ENCODE measurements at regions not wholly inside any gene's neighbourhood (a gene's known extent, or its start where the extent isn't known, plus 50 kb on each side); places are given as distances from the start of the nearest gene placed in this dataset.

DNA sequence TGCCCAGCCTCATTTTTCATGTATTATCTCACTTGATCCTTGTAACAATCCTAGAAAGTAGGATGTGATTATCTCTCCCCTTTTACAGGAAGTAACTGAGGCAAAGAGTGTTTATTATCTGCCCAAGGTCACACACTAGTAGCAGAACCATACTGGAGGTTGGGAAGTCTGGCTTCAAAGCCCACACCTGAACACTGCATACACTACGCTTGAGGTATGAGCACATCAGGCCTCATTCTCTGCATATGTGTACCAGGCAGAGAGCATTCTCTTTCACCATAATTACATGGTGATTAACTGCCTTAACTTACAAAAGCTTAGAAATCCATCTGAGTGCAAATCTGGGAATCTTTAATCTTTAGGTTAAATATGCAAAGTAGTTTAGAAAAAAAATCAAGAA lies 361.8 kb downstream of the MFSD1 start:
- TF ChIP-seq, protein P1, sequence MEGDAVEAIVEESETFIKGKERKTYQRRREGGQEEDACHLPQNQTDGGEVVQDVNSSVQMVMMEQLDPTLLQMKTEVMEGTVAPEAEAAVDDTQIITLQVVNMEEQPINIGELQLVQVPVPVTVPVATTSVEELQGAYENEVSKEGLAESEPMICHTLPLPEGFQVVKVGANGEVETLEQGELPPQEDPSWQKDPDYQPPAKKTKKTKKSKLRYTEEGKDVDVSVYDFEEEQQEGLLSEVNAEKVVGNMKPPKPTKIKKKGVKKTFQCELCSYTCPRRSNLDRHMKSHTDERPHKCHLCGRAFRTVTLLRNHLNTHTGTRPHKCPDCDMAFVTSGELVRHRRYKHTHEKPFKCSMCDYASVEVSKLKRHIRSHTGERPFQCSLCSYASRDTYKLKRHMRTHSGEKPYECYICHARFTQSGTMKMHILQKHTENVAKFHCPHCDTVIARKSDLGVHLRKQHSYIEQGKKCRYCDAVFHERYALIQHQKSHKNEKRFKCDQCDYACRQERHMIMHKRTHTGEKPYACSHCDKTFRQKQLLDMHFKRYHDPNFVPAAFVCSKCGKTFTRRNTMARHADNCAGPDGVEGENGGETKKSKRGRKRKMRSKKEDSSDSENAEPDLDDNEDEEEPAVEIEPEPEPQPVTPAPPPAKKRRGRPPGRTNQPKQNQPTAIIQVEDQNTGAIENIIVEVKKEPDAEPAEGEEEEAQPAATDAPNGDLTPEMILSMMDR (IDR thresholded peaks at IDR 0.05; ENCODE audit: insufficient read depth, low read length, missing control alignments) = no peak
- POLR2A ChIA-PET = no interaction called here
- CTCF ChIA-PET = interaction anchor here (0.7 to 0.9 kb wide), 2 partner anchors 10 to 13 kb away, joined by 3 read pairs; no protein-coding TSS in a partner anchor
- DNase-seq (ENCODE audit: low read depth, low spot score) = no peak
- H3K4me3 ChIP-seq (ENCODE audit: low read depth, low read length) = no peak overlapping the region

DNA sequence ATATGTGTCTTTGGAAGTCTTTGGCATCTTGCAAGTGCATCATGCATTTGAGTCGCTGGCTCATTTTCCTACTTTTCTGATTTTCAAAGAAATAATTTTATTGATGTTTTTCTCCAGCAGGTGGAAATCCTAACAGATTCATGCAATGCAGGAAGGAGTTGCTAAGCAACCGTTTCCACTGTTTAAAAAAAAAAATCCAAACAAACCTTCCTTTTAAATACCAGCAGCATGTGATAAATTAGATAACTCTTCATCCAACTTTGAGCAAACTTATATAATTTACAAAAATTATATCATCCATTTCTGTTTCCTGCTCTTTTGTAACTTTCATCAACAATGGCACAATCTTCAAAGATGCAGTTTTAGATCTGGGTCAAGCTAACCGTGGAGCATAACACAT lies 364.1 kb downstream of the MFSD1 start:
- CTCF ChIA-PET = interaction anchor here (1.9 kb wide), 1 partner anchor 8 kb away, joined by 5 read pairs; no protein-coding TSS in a partner anchor
- H3K4me3 ChIP-seq (ENCODE audit: low read depth, low read length) = no peak overlapping the region
- DNase-seq (ENCODE audit: low read depth, low spot score) = no peak
- POLR2A ChIA-PET = no interaction called here
- TF ChIP-seq, protein P1 (IDR thresholded peaks at IDR 0.05; ENCODE audit: insufficient read depth, low read length, missing control alignments) = no peak

DNA sequence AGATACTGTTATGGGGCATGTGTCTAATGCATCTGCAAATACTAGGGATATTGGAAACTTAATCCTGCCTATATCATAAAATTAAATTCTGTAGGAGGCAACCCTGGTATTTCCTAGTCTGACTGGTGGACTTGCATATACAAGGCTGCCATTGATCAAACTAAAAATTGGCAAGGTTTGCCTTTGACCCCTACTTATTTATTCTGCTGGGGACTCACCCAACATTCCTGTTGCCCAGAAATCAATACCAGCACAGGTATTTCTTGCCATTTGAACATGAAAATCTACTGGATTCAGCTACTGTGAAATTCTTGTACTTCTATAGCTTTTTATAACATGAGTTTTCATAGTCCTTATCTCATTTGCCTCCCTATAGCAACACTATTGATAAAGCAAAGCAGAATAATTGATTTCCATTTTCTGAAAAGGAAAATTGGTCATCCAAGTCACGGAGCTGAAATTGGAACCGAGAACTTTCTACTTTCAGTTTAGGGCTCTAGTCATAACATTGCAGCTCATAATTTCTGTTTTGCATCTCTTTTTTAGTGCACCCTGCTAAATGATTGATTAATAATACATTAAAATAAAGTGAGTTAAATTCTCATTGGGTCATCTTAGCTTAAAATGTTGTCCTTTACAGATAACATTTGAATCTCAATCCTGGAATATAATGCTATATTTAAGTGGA lies 365.2 kb downstream of the MFSD1 start:
- DNase-seq (ENCODE audit: low read depth, low spot score) = no peak
- TF ChIP-seq, protein P1 (IDR thresholded peaks at IDR 0.05; ENCODE audit: insufficient read depth, low read length, missing control alignments) = no peak
- no peak overlapping the region for H3K4me3 ChIP-seq (ENCODE audit: low read depth, low read length)
- ChIA-PET CTCF (interaction anchor here (1.9 kb wide), 1 partner anchor 9 kb away, joined by 5 read pairs; no protein-coding TSS in a partner anchor), POLR2A (no interaction called here)

DNA sequence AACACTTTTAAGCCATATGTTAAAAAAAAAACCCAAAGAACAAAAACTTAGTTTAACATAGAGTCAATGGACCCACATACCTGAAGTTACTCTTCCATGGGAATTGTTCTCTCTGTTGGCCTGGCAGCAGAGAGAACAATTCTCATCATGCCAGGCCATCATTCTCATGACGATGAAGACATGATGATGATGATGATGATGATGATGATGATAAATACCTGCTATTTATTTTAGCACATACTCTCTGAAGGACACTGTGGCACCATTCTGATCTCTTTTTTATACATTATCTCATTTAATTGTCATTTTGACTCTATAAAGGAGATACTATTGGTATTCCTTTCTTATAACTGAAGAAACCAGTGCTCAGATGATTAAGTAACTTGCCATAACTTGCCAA lies 366.9 kb downstream of the MFSD1 start:
- POLR2A ChIA-PET = no interaction called here
- H3K4me3 ChIP-seq (ENCODE audit: low read depth, low read length) = no peak overlapping the region
- no peak for DNase-seq (ENCODE audit: low read depth, low spot score)
- TF ChIP-seq, protein P1 (IDR thresholded peaks at IDR 0.05; ENCODE audit: insufficient read depth, low read length, missing control alignments) = no peak
- CTCF ChIA-PET = interaction anchor here (0.6 kb wide), 1 partner anchor 19 kb away, joined by 3 read pairs; no protein-coding TSS in a partner anchor

DNA sequence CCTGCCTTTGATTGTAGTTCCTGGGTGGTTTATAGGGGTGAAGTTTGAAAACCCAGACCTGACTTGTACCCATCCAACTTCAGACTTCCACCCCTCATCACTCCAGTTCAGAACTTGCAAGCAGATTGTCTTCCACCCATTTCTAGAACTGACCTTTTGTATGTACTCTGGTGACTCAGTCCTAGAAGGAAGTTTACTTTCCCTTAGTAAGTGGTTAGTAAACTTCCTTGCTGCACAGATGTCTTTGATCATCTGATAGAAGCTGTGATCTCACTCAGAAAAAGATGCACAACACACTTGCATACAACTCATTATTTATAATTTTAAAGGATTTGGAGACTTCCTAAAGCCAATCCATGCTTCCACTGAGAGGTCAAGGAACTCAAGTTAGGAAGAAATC lies 368.0 kb downstream of the MFSD1 start:
- TF ChIP-seq, protein P1 (IDR thresholded peaks at IDR 0.05; ENCODE audit: insufficient read depth, low read length, missing control alignments) = no peak
- POLR2A ChIA-PET = interaction anchor here (0.8 to 1.0 kb wide), 2 partner anchors 61 to 70 kb away, joined by 3 read pairs; no protein-coding TSS in a partner anchor
- peak; percentile 44 for DNase-seq (ENCODE audit: low read depth, low spot score)
- CTCF ChIA-PET = no interaction called here
- H3K4me3 ChIP-seq (ENCODE audit: low read depth, low read length) = no peak overlapping the region

DNA sequence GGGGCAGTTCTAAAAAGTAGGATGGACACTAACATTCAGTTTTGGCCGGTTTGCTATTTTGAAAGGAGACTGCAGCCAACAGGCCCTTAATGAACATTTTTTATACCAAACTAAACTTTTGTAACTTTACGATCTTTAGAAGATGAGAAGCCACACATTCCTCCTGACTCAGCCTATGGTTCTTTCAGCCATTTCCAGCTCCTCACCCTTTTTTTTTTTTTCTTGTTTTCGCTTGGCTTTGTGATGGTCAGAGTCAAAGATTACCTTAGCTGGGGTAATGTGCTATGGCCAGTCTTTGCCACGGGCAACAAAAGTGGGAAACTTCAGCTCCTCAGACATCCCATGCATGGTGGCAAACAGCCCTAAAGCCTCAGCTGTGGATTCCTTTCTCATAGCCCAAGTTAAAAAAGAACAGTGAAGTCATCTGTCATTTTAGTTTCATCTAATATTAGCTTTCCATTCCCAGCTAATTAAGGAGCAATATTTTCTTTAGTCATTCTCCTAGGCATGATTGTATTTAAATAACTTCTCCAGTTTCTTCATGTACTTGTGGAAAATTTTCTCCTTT lies 368.7 kb downstream of the MFSD1 start:
- H3K4me3 ChIP-seq (ENCODE audit: low read depth, low read length) = no peak overlapping the region
- POLR2A ChIA-PET = interaction anchor here (0.8 to 1.1 kb wide), 4 partner anchors 20 to 69 kb away, joined by 3 to 5 read pairs (median 3); no protein-coding TSS in a partner anchor
- DNase-seq (ENCODE audit: low read depth, low spot score) = peak; percentile 44
- TF ChIP-seq, protein P1 (IDR thresholded peaks at IDR 0.05; ENCODE audit: insufficient read depth, low read length, missing control alignments) = no peak
- CTCF ChIA-PET = interaction anchor here (1.2 kb wide), 1 partner anchor 324 kb away, joined by 3 read pairs; no protein-coding TSS in a partner anchor

All from AG04449 (cell line).